ENCODE measurements at regions not wholly inside any gene's neighbourhood (a gene's known extent, or its start where the extent isn't known, plus 50 kb on each side); places are given as distances from the start of the nearest gene placed in this dataset.
"Not testable (repeated sequence)": the region's sequence is repeated elsewhere in the genome, so short reads cannot be mapped to it uniquely, and the experiment has no call there.

- DNase-seq = no peak
Observed at GRCh38 chr6:94215552-94215951, 796.2 kb upstream of the EPHA7 start.

GRCh38 chr6:94213226-94213625 lies 793.9 kb upstream of the EPHA7 start:
- DNase-seq = no peak

- DNase-seq = no peak
Observed at GRCh38 chr6:94196891-94197290, 777.5 kb upstream of the EPHA7 start.

GRCh38 chr6:94190030-94190429 lies 770.7 kb upstream of the EPHA7 start:
- DNase-seq = no peak

- no peak for DNase-seq
Observed at GRCh38 chr6:94184666-94185464, 765.5 kb upstream of the EPHA7 start.

GRCh38 chr6:94177429-94177828 lies 758.1 kb upstream of the EPHA7 start:
- DNase-seq = no peak

GRCh38 chr6:94175465-94175864 lies 756.1 kb upstream of the EPHA7 start:
- no peak for DNase-seq

GRCh38 chr6:94163877-94164276 lies 744.5 kb upstream of the EPHA7 start:
- DNase-seq = no peak

- no peak for DNase-seq
Observed at GRCh38 chr6:94150886-94151285, 731.5 kb upstream of the EPHA7 start.

- DNase-seq = no peak
Observed at GRCh38 chr6:94144807-94145206, 725.4 kb upstream of the EPHA7 start.

- not testable (repeated sequence) for DNase-seq
Observed at GRCh38 chr6:94137178-94137577, 717.8 kb upstream of the EPHA7 start.

GRCh38 chr6:94133106-94133505 lies 713.7 kb upstream of the EPHA7 start:
- DNase-seq = no peak

GRCh38 chr6:94131271-94131670 lies 711.9 kb upstream of the EPHA7 start:
- no peak for DNase-seq

GRCh38 chr6:94130478-94130877 lies 711.1 kb upstream of the EPHA7 start:
- no peak for DNase-seq

GRCh38 chr6:94129926-94130325 lies 710.6 kb upstream of the EPHA7 start:
- DNase-seq = no peak

GRCh38 chr6:94127716-94128115 lies 708.4 kb upstream of the EPHA7 start:
- DNase-seq = no peak

GRCh38 chr6:94124333-94124732 lies 705.0 kb upstream of the EPHA7 start:
- no peak for DNase-seq

GRCh38 chr6:94121094-94121493 lies 701.7 kb upstream of the EPHA7 start:
- DNase-seq = no peak

GRCh38 chr6:94099072-94099471 lies 679.7 kb upstream of the EPHA7 start:
- DNase-seq = no peak

- DNase-seq = no peak
Observed at GRCh38 chr6:94095961-94096360, 676.6 kb upstream of the EPHA7 start.

- no peak for DNase-seq
Observed at GRCh38 chr6:94089941-94090340, 670.6 kb upstream of the EPHA7 start.

- DNase-seq = no peak
Observed at GRCh38 chr6:94088870-94089269, 669.5 kb upstream of the EPHA7 start.

GRCh38 chr6:94074764-94075163 lies 655.4 kb upstream of the EPHA7 start:
- DNase-seq = no peak

GRCh38 chr6:94071835-94072234 lies 652.5 kb upstream of the EPHA7 start:
- DNase-seq = no peak

GRCh38 chr6:94065707-94066337 lies 646.5 kb upstream of the EPHA7 start:
- DNase-seq = no peak
